Neural cell (in vitro differentiated cells): ENCODE measurements at regions not wholly inside any gene's neighbourhood (a gene's known extent, or its start where the extent isn't known, plus 50 kb on each side); places are given as distances from the start of the nearest gene placed in this dataset.

Experiments
- H2AFZ ChIP-seq: fragments of 200-600, 300-800 bp; sonication (generic), shearing (Covaris generic); 2 replicates; pipeline ENCODE4 v1.6.0; 2014; ENCODE audit warnings: low read depth, mild to moderate bottlenecking, antibody characterized with exemption, low read length, moderate library complexity
- H3F3A ChIP-seq: fragments of 200-600 bp; shearing (Covaris generic); 2 replicates; pipeline ENCODE4 v1.6.1; 2016; ENCODE audit warnings: mild to moderate bottlenecking, moderate library complexity, mixed read lengths, antibody characterized with exemption, low read length; ENCODE audit not compliant: insufficient read depth, poor library complexity, severe bottlenecking
- H3K27ac ChIP-seq: fragments of 200-600, 300-800 bp; sonication (generic), shearing (Covaris generic); 2 replicates; pipeline ENCODE4 v1.5.1; 2014; ENCODE audit warnings: mild to moderate bottlenecking, low read length, moderate library complexity
- H3K27me3 ChIP-seq: fragments of 300-800, 200-600 bp; sonication (generic), shearing (Covaris generic); 2 replicates; pipeline ENCODE4 v1.6.0; 2014; ENCODE audit warnings: mild to moderate bottlenecking, low read depth, low read length, moderate library complexity; ENCODE audit not compliant: insufficient read depth
- H3K36me3 ChIP-seq: fragments of 300-800, 200-600 bp; sonication (generic), shearing (Covaris generic); 2 replicates; pipeline ENCODE4 v1.5.1; 2014; ENCODE audit warnings: mild to moderate bottlenecking, antibody characterized with exemption, low read length, moderate library complexity; ENCODE audit not compliant: insufficient read depth
- H3K4me2 ChIP-seq: fragments of 300-800, 200-600 bp; sonication (generic), shearing (Covaris generic); 2 replicates; pipeline ENCODE4 v1.6.0; 2014; ENCODE audit warnings: mild to moderate bottlenecking, low read length
- H3K4me3 ChIP-seq: fragments of 300-800, 200-600 bp; sonication (generic), shearing (Covaris generic); 2 replicates; pipeline ENCODE4 v1.5.1; 2014; ENCODE audit warnings: mild to moderate bottlenecking, low read length, moderate library complexity
- H3K79me2 ChIP-seq: fragments of 200-600 bp; shearing (Covaris generic); replicated peaks from 2 replicates; pipeline ENCODE4 v1.6.0; 2014; ENCODE audit warnings: mild to moderate bottlenecking, low read length, moderate library complexity; ENCODE audit not compliant: insufficient read depth
- H3K9ac ChIP-seq: fragments of 300-800, 200-600 bp; sonication (generic), shearing (Covaris generic); 2 replicates; pipeline ENCODE4 v1.6.1; 2016; ENCODE audit warnings: mild to moderate bottlenecking, low read length, mixed read lengths
- H3K9me2 ChIP-seq: fragments of 200-600 bp; shearing (Covaris generic); 2 replicates; pipeline ENCODE4 v1.6.1; 2016; ENCODE audit warnings: mild to moderate bottlenecking, low read length, mixed read lengths; ENCODE audit not compliant: insufficient read depth
- H3K9me3 ChIP-seq: fragments of 200-600, 300-800 bp; sonication (generic), shearing (Covaris generic); 2 replicates; pipeline ENCODE4 v1.6.1; 2016; ENCODE audit warnings: mild to moderate bottlenecking, mixed run types, low read length, moderate library complexity, mixed read lengths
- H4K20me1 ChIP-seq: fragments of 200-600 bp; shearing (Covaris generic); 2 replicates; pipeline ENCODE4 v1.6.1; 2016; ENCODE audit warnings: mild to moderate bottlenecking, mixed run types; ENCODE audit not compliant: insufficient read depth
- EP300 ChIP-seq: fragments of 450-650 bp; conservative IDR thresholded peaks from 2 replicates; pipeline ENCODE4 v1.6.1; 2014; ENCODE audit warnings: antibody characterized with exemption, mild to moderate bottlenecking, moderate library complexity; ENCODE audit not compliant: poor library complexity, severe bottlenecking
- EZH2 ChIP-seq: fragments of 200-600, 300-800 bp; shearing (Covaris generic), sonication (generic); IDR thresholded peaks from 2 replicates; pipeline ENCODE4 v1.6.1; 2014; ENCODE audit warnings: antibody characterized with exemption, low read length, borderline replicate concordance, mild to moderate bottlenecking; ENCODE audit not compliant: insufficient read depth, poor library complexity, severe bottlenecking
- MXI1 ChIP-seq: fragments of 450-650 bp; conservative IDR thresholded peaks from 2 replicates; pipeline ENCODE4 v1.6.1; 2014; ENCODE audit warnings: antibody characterized with exemption, mild to moderate bottlenecking; ENCODE audit not compliant: poor library complexity, severe bottlenecking
- POLR2AphosphoS5 ChIP-seq: IDR thresholded peaks from 2 replicates; pipeline ENCODE4 v1.6.1; 2012
- RAD21 ChIP-seq: fragments of 450-650 bp; conservative IDR thresholded peaks from 2 replicates; pipeline ENCODE4 v1.6.1; 2014; ENCODE audit warnings: antibody characterized with exemption, mild to moderate bottlenecking, moderate library complexity
- REST ChIP-seq: IDR thresholded peaks from 2 replicates; pipeline ENCODE4 v1.6.1; 2012; ENCODE audit warnings: borderline replicate concordance
- SMC3 ChIP-seq: fragments of 450-650 bp; conservative IDR thresholded peaks from 2 replicates; pipeline ENCODE4 v1.6.1; 2014; ENCODE audit warnings: antibody characterized with exemption, mild to moderate bottlenecking, moderate library complexity; ENCODE audit not compliant: poor library complexity
- TAF1 ChIP-seq: IDR thresholded peaks from 2 replicates; pipeline ENCODE4 v1.6.1; 2012; ENCODE audit warnings: low read depth
- TF ChIP-seq, protein P1 (sequence below): fragments of 450-650 bp; IDR thresholded peaks from 2 replicates; pipeline ENCODE4 v1.5.1; 2014; ENCODE audit warnings: antibody characterized with exemption, mild to moderate bottlenecking, moderate library complexity; ENCODE audit not compliant: poor library complexity, severe bottlenecking

GRCh38 chr5:130885027-130885426, 280.0 kb downstream of the HINT1 start:
- Histone ChIP-seq H2AFZ (no peak overlapping the region), H3K4me2 (no peak overlapping the region), H3K9me2 (no peaks in the 10 kb centered on the region), H3K9ac (no peak overlapping the region), H3K4me3 (no peak overlapping the region), H4K20me1 (no peaks in the 10 kb centered on the region), H3K36me3 (no peaks in the 10 kb centered on the region), H3F3A (no peaks in the 10 kb centered on the region), H3K79me2 (no peaks in the 10 kb centered on the region), H3K9me3 (no peaks in the 10 kb centered on the region), H3K27ac (no peak overlapping the region), H3K27me3 (no peaks in the 10 kb centered on the region)
- no peak for TF ChIP-seq SMC3
- TF ChIP-seq EZH2 = no peak
- TF ChIP-seq POLR2AphosphoS5 = no peak
- TF ChIP-seq RAD21 = no peak
- TF ChIP-seq TAF1 = no peak
- no peak for TF ChIP-seq EP300
- no peak for TF ChIP-seq REST
- TF ChIP-seq MXI1 = no peak
- TF ChIP-seq, protein P1, sequence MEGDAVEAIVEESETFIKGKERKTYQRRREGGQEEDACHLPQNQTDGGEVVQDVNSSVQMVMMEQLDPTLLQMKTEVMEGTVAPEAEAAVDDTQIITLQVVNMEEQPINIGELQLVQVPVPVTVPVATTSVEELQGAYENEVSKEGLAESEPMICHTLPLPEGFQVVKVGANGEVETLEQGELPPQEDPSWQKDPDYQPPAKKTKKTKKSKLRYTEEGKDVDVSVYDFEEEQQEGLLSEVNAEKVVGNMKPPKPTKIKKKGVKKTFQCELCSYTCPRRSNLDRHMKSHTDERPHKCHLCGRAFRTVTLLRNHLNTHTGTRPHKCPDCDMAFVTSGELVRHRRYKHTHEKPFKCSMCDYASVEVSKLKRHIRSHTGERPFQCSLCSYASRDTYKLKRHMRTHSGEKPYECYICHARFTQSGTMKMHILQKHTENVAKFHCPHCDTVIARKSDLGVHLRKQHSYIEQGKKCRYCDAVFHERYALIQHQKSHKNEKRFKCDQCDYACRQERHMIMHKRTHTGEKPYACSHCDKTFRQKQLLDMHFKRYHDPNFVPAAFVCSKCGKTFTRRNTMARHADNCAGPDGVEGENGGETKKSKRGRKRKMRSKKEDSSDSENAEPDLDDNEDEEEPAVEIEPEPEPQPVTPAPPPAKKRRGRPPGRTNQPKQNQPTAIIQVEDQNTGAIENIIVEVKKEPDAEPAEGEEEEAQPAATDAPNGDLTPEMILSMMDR = no peak

DNA sequence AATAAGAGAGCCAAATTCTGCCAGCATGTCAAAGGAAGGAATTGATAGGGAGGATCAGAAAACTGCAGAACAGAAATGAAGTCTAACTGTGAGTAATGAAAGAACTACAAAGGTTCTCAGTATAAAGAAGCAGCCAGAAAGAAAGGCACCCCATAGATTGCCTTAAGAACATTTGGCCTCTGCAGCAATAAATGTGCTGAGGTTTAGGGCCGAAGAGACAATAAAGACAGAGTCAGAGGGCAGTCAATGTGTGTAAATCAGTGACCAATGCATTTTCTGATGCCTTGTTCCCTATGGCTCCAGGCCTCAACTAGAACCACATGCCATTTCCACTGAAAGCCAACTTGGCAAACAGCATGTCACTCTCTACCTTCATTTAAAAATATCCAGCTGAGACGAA, 281.0 kb downstream of the HINT1 start:
- Histone ChIP-seq H3K36me3 (no peaks in the 10 kb centered on the region), H4K20me1 (no peaks in the 10 kb centered on the region), H3K27me3 (no peaks in the 10 kb centered on the region), H3K9ac (no peak overlapping the region), H3K4me2 (no peak overlapping the region), H3K9me3 (no peaks in the 10 kb centered on the region), H3K4me3 (no peak overlapping the region), H3K9me2 (no peaks in the 10 kb centered on the region), H3F3A (no peaks in the 10 kb centered on the region), H2AFZ (no peak overlapping the region), H3K79me2 (no peaks in the 10 kb centered on the region), H3K27ac (no peak overlapping the region)
- TF ChIP-seq EP300 (no peak), MXI1 (no peak), TAF1 (no peak), POLR2AphosphoS5 (no peak), REST (no peak), SMC3 (no peak), EZH2 (no peak), RAD21 (no peak)
- TF ChIP-seq, protein P1 = no peak
